H1 (cell line): ENCODE measurements at regions not wholly inside any gene's neighbourhood (a gene's known extent, or its start where the extent isn't known, plus 50 kb on each side); places are given as distances from the start of the nearest gene placed in this dataset.

Experiments
- BCL11A ChIP-seq, 2 experiments: IDR thresholded peaks; one replicate each; pipeline ENCODE4 v1.6.1; 2011; ENCODE audit warnings: low read depth in 2 of 2, low read length in 2 of 2, mild to moderate bottlenecking in 2 of 2
- CEBPB ChIP-seq: IDR thresholded peaks from 2 replicates; pipeline ENCODE4 v1.6.1; 2012; ENCODE audit warnings: low read depth, low read length
- CTCF ChIP-seq, 3 experiments: IDR thresholded peaks; 1 replicate in 2 of 3; 2 replicates in 1 of 3; pipeline versions ENCODE4 v1.5.1 to v1.6.1; 2011; ENCODE audit warnings: low read length in 3 of 3, mild to moderate bottlenecking in 3 of 3, inconsistent platforms in 2 of 3, low read depth in 1 of 3, moderate library complexity in 1 of 3; ENCODE audit not compliant: insufficient read depth in 1 of 3; ENCODE audit errors: control extremely low read depth in 1 of 3
- E2F6 ChIP-seq: IDR thresholded peaks from 2 replicates; pipeline ENCODE4 v1.6.1; 2012; ENCODE audit warnings: inconsistent platforms
- EGR1 ChIP-seq: IDR thresholded peaks from 2 replicates; pipeline ENCODE4 v1.6.1; 2011; ENCODE audit warnings: low read depth, low read length, borderline replicate concordance
- FOSL1 ChIP-seq: IDR thresholded peaks from 2 replicates; pipeline ENCODE4 v1.6.1; 2011; ENCODE audit warnings: mild to moderate bottlenecking, low read depth, low read length, moderate library complexity; ENCODE audit not compliant: insufficient read depth
- POLR2A ChIP-seq, 2 experiments: IDR thresholded peaks; 1 replicate in 1 of 2; 2 replicates in 1 of 2; pipeline ENCODE4 v1.6.1; 2011; ENCODE audit warnings: low read depth in 2 of 2, low read length in 2 of 2, mild to moderate bottlenecking in 2 of 2; ENCODE audit errors: control extremely low read depth in 1 of 2
- RAD21 ChIP-seq, 2 experiments: IDR thresholded peaks in 1 of 2; conservative IDR thresholded peaks in 1 of 2; 2 replicates each; pipeline ENCODE4 v1.6.1; 2011; ENCODE audit warnings: low read depth in 2 of 2, low read length in 2 of 2, improper control_type of control experiment in 1 of 2, inconsistent platforms in 1 of 2, mild to moderate bottlenecking in 1 of 2, moderate library complexity in 1 of 2
- SIN3A ChIP-seq, 2 experiments: IDR thresholded peaks in 1 of 2; conservative IDR thresholded peaks in 1 of 2; 2 replicates each; pipeline ENCODE4 v1.6.1; 2011 to 2012; ENCODE audit warnings: low read length in 2 of 2, improper control_type of control experiment in 1 of 2, low read depth in 1 of 2, mild to moderate bottlenecking in 1 of 2
- SIX5 ChIP-seq: IDR thresholded peaks from 2 replicates; pipeline ENCODE4 v1.6.1; 2011; ENCODE audit warnings: mild to moderate bottlenecking, low read depth, low read length
- SP1 ChIP-seq: IDR thresholded peaks from 2 replicates; pipeline ENCODE4 v1.6.1; 2011; ENCODE audit warnings: low read depth, low read length
- ZNF274 ChIP-seq: IDR thresholded peaks from 2 replicates; pipeline ENCODE4 v1.7.0; 2012; ENCODE audit warnings: low read length, borderline replicate concordance; ENCODE audit errors: extremely low read depth

- TF ChIP-seq CTCF (IDR thresholded peaks at IDR 0.05; ENCODE audit: control extremely low read depth in 1 of 3, insufficient read depth in 1 of 3, low read depth in 1 of 3, low read length in 3 of 3) (no peak), BCL11A (IDR thresholded peaks at IDR 0.05; ENCODE audit: low read depth in 2 of 2, low read length in 2 of 2) (no peak), FOSL1 (no peak), SP1 (no peak), SIN3A (conservative IDR thresholded peaks at IDR 0.05 in 1 of 2, IDR thresholded peaks at IDR 0.05 in 1 of 2; ENCODE audit: low read depth in 1 of 2, low read length in 2 of 2) (no peak), SIX5 (no peak), RAD21 (IDR thresholded peaks at IDR 0.05 in 1 of 2, conservative IDR thresholded peaks at IDR 0.05 in 1 of 2; ENCODE audit: low read depth in 2 of 2, low read length in 2 of 2) (no peak), POLR2A (IDR thresholded peaks at IDR 0.05; ENCODE audit: control extremely low read depth in 1 of 2, low read depth in 2 of 2, low read length in 2 of 2) (no peak), CEBPB (no peak), ZNF274 (no peak), EGR1 (no peak), E2F6 (no peak)
Measured at GRCh38 chr20:48456366-48457192, 371.2 kb downstream of the PREX1 start.
